Kidney (tissue), 13 donors: ENCODE measurements at regions not wholly inside any gene's neighbourhood (a gene's known extent, or its start where the extent isn't known, plus 50 kb on each side); places are given as distances from the start of the nearest gene placed in this dataset.

ENCODE experiments used
- DNase-seq, 5 donors: peaks; one replicate each; pipeline ENCODE4 v3.0.0-alpha.2; 2013 to 2020
- FAIRE-seq: peaks from 2 replicates; lab custom pipeline; 2012; peaks lifted over from hg19 to GRCh38; lab: Jason Lieb, UNC
- H3K27ac ChIP-seq, 2 donors: one replicate each; pipeline ENCODE4 v1.7.0; 2013; ENCODE audit warnings: low read depth in 2 of 2, low read length in 2 of 2, inconsistent platforms in 1 of 2
- H3K27me3 ChIP-seq: one replicate; pipeline ENCODE4 v1.7.1; 2013; ENCODE audit warnings: low read length, inconsistent platforms; ENCODE audit not compliant: control insufficient read depth, insufficient read depth
- H3K36me3 ChIP-seq, 3 donors: one replicate each; pipeline versions ENCODE4 v1.7.0 to v1.7.1; 2013; ENCODE audit warnings: low read length in 3 of 3, control low read depth in 1 of 3, inconsistent platforms in 1 of 3; ENCODE audit not compliant: insufficient read depth in 3 of 3, control insufficient read depth in 2 of 3
- H3K4me1 ChIP-seq, 3 donors: one replicate each; pipeline versions ENCODE4 v1.7.0 to v1.7.1; 2013; ENCODE audit warnings: low read length in 3 of 3, inconsistent platforms in 1 of 3, low read depth in 1 of 3; ENCODE audit not compliant: control insufficient read depth in 2 of 3, insufficient read depth in 2 of 3
- H3K4me3 ChIP-seq, 3 donors: one replicate each; pipeline versions ENCODE4 v1.7.0 to v1.8.1; 2013; ENCODE audit warnings: low read length in 3 of 3, control low read depth in 1 of 3, inconsistent platforms in 1 of 3
- H3K9ac ChIP-seq, 3 donors: one replicate each; pipeline versions ENCODE4 v1.7.0 to v1.7.1; 2013; ENCODE audit warnings: low read length in 3 of 3, control low read depth in 1 of 3, inconsistent platforms in 1 of 3
- H3K9me3 ChIP-seq, 3 donors: one replicate each; pipeline versions ENCODE4 v1.7.0 to v1.7.1; 2013; ENCODE audit warnings: low read length in 3 of 3, control low read depth in 1 of 3, inconsistent platforms in 1 of 3; ENCODE audit not compliant: control insufficient read depth in 2 of 3, insufficient read depth in 1 of 3
- intact Hi-C: fragments of 100-400 bp; cut with DNase I; formaldehyde crosslinking; loops from one replicate; pipeline ENCODE4 v1.11.1; 2022
- TF ChIP-seq, protein P1 (sequence below): IDR thresholded peaks from 3 replicates; pipeline ENCODE4 v1.5.1; 2012; ENCODE audit warnings: mild to moderate bottlenecking, moderate library complexity, borderline replicate concordance; ENCODE audit not compliant: insufficient read depth; ENCODE audit errors: extremely low read depth
- donor health status: control.
- donor health status: control.
- donor health status: control.
- donor health status: control.
- donor health status: control.
- donor health status: DM: yes; HTN: yes; CAD: no.
- donor health status: Normal renal cell carcinoma (clear cell type).

DNA sequence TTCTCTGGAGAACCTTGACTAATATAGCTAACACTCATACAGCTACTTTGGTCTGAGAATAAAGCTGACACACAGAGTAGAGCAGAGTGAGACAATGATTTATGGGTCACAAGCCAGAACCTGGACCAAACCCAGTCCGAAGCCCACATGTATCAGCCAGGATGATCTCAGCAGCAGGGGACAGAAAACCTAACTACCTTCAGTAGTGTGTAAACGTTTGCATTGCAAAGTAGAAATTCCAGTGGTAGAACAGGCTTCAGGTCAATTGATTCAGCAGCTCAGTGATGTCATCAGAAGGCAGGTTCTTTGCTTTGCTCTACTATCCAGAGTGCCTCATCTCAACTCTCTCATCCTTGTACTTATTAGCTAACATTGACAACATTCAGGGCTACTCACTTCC, 62.5 kb upstream of the PALS2 start:
- no peak for FAIRE-seq
- Histone ChIP-seq H3K4me1 (no peaks in the 10 kb centered on the region), H3K4me3 (no peak overlapping the region), H3K9ac (no peak overlapping the region), H3K36me3 (no peaks in the 10 kb centered on the region), H3K27me3 (no peaks in the 10 kb centered on the region), H3K9me3 (no peaks in the 10 kb centered on the region), H3K27ac (no peak overlapping the region)
- TF ChIP-seq, protein P1, sequence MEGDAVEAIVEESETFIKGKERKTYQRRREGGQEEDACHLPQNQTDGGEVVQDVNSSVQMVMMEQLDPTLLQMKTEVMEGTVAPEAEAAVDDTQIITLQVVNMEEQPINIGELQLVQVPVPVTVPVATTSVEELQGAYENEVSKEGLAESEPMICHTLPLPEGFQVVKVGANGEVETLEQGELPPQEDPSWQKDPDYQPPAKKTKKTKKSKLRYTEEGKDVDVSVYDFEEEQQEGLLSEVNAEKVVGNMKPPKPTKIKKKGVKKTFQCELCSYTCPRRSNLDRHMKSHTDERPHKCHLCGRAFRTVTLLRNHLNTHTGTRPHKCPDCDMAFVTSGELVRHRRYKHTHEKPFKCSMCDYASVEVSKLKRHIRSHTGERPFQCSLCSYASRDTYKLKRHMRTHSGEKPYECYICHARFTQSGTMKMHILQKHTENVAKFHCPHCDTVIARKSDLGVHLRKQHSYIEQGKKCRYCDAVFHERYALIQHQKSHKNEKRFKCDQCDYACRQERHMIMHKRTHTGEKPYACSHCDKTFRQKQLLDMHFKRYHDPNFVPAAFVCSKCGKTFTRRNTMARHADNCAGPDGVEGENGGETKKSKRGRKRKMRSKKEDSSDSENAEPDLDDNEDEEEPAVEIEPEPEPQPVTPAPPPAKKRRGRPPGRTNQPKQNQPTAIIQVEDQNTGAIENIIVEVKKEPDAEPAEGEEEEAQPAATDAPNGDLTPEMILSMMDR, result no peak
- intact Hi-C loops, result no loop called here
- DNase-seq, result no peak

DNA sequence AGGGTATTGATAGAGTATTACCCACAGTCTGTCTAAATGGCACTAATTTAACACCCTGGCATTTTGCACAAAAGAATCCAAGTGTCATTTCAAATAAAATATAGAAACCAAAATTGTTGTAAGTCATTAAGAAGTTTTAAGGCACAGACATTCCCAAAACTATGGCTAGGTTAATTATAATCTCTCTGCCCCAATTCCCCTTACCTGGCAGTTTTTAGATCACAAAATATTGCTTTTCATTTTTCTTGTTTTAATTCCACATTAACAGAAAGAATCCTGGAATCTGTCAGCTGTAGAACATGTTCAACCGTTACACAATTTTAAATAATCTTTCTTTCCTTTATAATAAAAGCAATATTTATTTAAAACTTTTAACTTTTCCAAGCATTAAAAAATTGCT, 56.1 kb upstream of the PALS2 start:
- TF ChIP-seq, protein P1, result no peak
- no peaks in the 10 kb centered on the region for H3K4me1 ChIP-seq

DNA sequence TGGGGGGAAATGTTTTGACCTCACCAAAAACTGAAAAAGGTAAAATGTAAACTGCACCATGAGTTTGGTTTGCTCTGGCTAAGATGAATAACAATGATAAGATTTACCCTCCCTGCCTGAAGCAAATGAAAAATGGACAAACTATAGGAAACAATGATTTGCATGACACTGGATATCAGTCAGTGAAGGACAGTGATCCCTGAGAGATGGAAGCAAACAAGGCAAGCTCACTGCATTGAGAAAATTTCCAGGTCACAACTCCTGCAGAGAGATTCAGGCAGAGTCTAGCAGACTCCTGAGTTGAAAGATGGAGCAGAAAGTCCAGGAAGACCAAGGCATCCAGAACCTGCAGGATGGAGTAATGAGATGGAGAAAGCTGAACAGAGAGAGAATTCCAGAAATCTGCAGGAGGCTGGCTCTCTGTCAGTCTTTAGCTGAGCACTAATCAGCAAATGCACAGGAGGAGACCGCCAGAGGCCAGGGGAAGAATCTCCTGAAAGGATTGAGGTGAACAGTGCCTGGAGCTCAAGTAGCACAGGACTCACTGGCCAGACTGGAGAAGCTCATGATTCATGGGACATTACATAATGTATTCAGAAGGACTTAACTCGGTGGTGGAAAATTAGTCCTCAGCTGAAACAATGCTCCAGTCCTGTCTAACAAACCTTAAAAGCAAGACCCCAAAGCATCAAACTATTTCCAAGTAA, 51.2 kb upstream of the PALS2 start:
- Histone ChIP-seq H3K36me3 (no peaks in the 10 kb centered on the region), H3K27me3 (no peaks in the 10 kb centered on the region), H3K27ac (no peak overlapping the region), H3K9me3 (no peaks in the 10 kb centered on the region), H3K4me3 (no peak overlapping the region), H3K9ac (no peak overlapping the region), H3K4me1 (no peaks in the 10 kb centered on the region)
- DNase-seq (no peak), FAIRE-seq (no peak)
- intact Hi-C loops, result no loop called here
- TF ChIP-seq, protein P1, result no peak

More for the DNA sequence above, 56.1 kb upstream of the PALS2 start:
- Histone ChIP-seq H3K9me3 (no peaks in the 10 kb centered on the region), H3K27me3 (no peaks in the 10 kb centered on the region), H3K4me3 (no peak overlapping the region), H3K9ac (no peak overlapping the region), H3K27ac (no peak overlapping the region), H3K36me3 (no peaks in the 10 kb centered on the region)
- FAIRE-seq (no peak), DNase-seq (no peak)
- intact Hi-C loops, result no loop called here
